Ovary (tissue), 7 donors: ENCODE measurements at regions not wholly inside any gene's neighbourhood (a gene's known extent, or its start where the extent isn't known, plus 50 kb on each side); places are given as distances from the start of the nearest gene placed in this dataset.

ENCODE experiments used
- DNase-seq, 5 donors: peaks; one replicate each; pipeline ENCODE4 v3.0.0-alpha.2; 2019 to 2020
- H3K27ac ChIP-seq, 2 donors: fragments of 200-600 bp; one replicate each; pipeline versions ENCODE4 v1.5.1 to v1.8.0; 2019 to 2022
- H3K27me3 ChIP-seq: fragments of 200-600 bp; one replicate; pipeline ENCODE4 v1.8.0; 2022
- H3K36me3 ChIP-seq: fragments of 200-600 bp; sonication (generic); one replicate; pipeline ENCODE4 v1.5.1; 2019
- H3K4me1 ChIP-seq: one replicate; pipeline ENCODE4 v1.8.1; 2013; ENCODE audit warnings: mild to moderate bottlenecking, moderate library complexity; ENCODE audit not compliant: insufficient read depth
- H3K4me3 ChIP-seq: fragments of 200-600 bp; sonication (generic); one replicate; pipeline ENCODE4 v1.5.1; 2017
- H3K9me3 ChIP-seq, 2 donors: fragments of 200-600 bp in 1 of 2; sonication (generic) in 1 of 2; one replicate each; pipeline versions ENCODE4 v1.5.1 to v1.8.1; 2013 to 2019; ENCODE audit warnings: mild to moderate bottlenecking in 1 of 2, moderate library complexity in 1 of 2
- CTCF ChIP-seq, 3 donors: fragments of 450-650 bp in 2 of 3; fragments of 200-600 bp in 1 of 3; IDR thresholded peaks; one replicate each; pipeline versions ENCODE4 v1.5.1 to v1.8.0; 2016 to 2022; ENCODE audit warnings: antibody characterized with exemption in 3 of 3, mild to moderate bottlenecking in 1 of 3
- EP300 ChIP-seq: sonication (generic); formaldehyde crosslinking; IDR thresholded peaks from one replicate; pipeline ENCODE4 v1.6.1; 2017; ENCODE audit warnings: antibody characterized with exemption
- POLR2A ChIP-seq: fragments of 450-650 bp; IDR thresholded peaks from one replicate; pipeline ENCODE4 v1.6.1; 2017; ENCODE audit warnings: antibody characterized with exemption, mild to moderate bottlenecking, moderate library complexity
- WGBS, 3 donors: extraction: QIAGEN DNeasy Blood & Tissue Kit in 1 of 3; methylation state at CpG; one replicate each; pipeline versions ENCODE4 v1.1.5 to v1.1.7; 2013 to 2017; 5-methylcytosine and 5-hydroxymethylcytosine counted together
- intact Hi-C, 4 donors: fragments of 100-400 bp; cut with DNase I; formaldehyde crosslinking; loops; one replicate each; pipeline versions ENCODE4 v1.11.0 to v1.15.1; 2022 to 2023
- donor health status: DM: no; HTN: no; CAD: no; lungs with moderate emphysema.
- donor health status: DM: no; HTN: no; CAD: no.
- donor health status: Bipolar disorder and iron deficiency.
- donor health status: DM: no; HTN: no; CAD: no.
- donor health status: DM: yes; HTN: yes; CAD: no.

GRCh38 chr5:3007577-3007976, 256.1 kb upstream of the IRX2 start:
- DNase-seq: no peak
- H3K27ac ChIP-seq: no peak overlapping the region
- H3K36me3 ChIP-seq: no peaks in the 10 kb centered on the region
- no peak overlapping the region for H3K4me3 ChIP-seq
- no peak for TF ChIP-seq EP300
- no peak for TF ChIP-seq POLR2A
- TF ChIP-seq CTCF (IDR thresholded peaks at IDR 0.05): no peak
- H3K27me3 ChIP-seq: no peaks in the 10 kb centered on the region
- no peaks in the 10 kb centered on the region for H3K9me3 ChIP-seq
- intact Hi-C loops: no loop called here
- WGBS, 3 donors: 38 to 50% (median 50%) methylated on average over 3 of the region's 3 CpGs
- H3K4me1 ChIP-seq: no peaks in the 10 kb centered on the region

DNA sequence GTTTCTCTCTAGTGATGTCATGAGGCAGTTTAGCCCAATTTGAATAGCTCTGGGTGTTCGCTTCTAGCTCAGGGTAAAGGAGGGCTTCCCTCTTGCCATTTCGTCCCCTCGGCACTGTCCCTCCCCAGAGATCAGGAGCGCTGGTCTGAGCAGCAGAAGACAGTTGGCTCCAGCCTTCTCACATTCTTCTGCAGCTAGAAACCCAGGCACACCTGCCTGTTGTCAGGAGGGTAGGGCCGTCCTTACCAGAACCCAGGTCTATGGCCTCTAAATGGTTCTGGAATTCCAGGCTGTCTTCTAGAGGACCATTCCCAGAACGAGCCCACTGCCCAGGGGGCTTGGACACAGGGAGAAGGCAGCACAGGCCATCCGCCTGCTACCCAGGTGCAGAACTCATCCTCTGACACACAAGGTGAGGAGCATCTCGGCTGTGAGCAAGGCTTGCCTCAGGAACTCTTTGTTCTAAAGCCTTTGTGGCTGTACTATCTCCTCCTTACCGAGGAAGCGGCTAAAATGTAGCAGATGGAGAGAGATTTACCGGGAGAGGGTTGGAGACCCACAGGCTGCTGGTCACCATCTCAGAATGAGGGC, 255.6 kb upstream of the IRX2 start:
- intact Hi-C loops: no loop called here
- no peak overlapping the region for H3K4me3 ChIP-seq
- H3K27me3 ChIP-seq: no peaks in the 10 kb centered on the region
- H3K36me3 ChIP-seq: no peaks in the 10 kb centered on the region
- H3K4me1 ChIP-seq: no peaks in the 10 kb centered on the region
- no peak for DNase-seq
- 78 to 85% (median 78%) methylated on average over 11 of the region's 11 CpGs for WGBS, 3 donors
- no peak overlapping the region for H3K27ac ChIP-seq
- no peaks in the 10 kb centered on the region for H3K9me3 ChIP-seq
- TF ChIP-seq POLR2A (no peak), EP300 (no peak), CTCF (IDR thresholded peaks at IDR 0.05) (no peak)

GRCh38 chr5:3006526-3006925, 255.0 kb upstream of the IRX2 start:
- intact Hi-C loops: no loop called here
- no peaks in the 10 kb centered on the region for H3K27me3 ChIP-seq
- TF ChIP-seq POLR2A (no peak), CTCF (IDR thresholded peaks at IDR 0.05) (no peak), EP300 (no peak)
- H3K36me3 ChIP-seq: no peaks in the 10 kb centered on the region
- no peak for DNase-seq
- WGBS, 3 donors: 76 to 85% (median 79%) methylated on average over 7 of the region's 7 CpGs
- H3K27ac ChIP-seq: no peak overlapping the region
- H3K4me3 ChIP-seq: no peak overlapping the region
- no peaks in the 10 kb centered on the region for H3K4me1 ChIP-seq
- no peaks in the 10 kb centered on the region for H3K9me3 ChIP-seq

GRCh38 chr5:3004361-3005080, 253.0 kb upstream of the IRX2 start:
- TF ChIP-seq EP300 (no peak), CTCF (IDR thresholded peaks at IDR 0.05) (no peak), POLR2A (no peak)
- Histone ChIP-seq H3K9me3 (no peaks in the 10 kb centered on the region), H3K27me3 (no peaks in the 10 kb centered on the region), H3K4me1 (no peaks in the 10 kb centered on the region), H3K36me3 (no peaks in the 10 kb centered on the region), H3K27ac (no peak overlapping the region), H3K4me3 (no peak overlapping the region)
- intact Hi-C loops: no loop called here
- WGBS, 3 donors: 88 to 92% (median 89%) methylated on average over 9 of the region's 9 CpGs
- DNase-seq: no peak
